ENCODE measurements at regions not wholly inside any gene's neighbourhood (a gene's known extent, or its start where the extent isn't known, plus 50 kb on each side); places are given as distances from the start of the nearest gene placed in this dataset.
"Not testable (repeated sequence)": the region's sequence is repeated elsewhere in the genome, so short reads cannot be mapped to it uniquely, and the experiment has no call there.

GRCh38 chr15:38818157-38818790 lies 253.7 kb upstream of the RASGRP1 start:
- DNase-seq, result no peak

GRCh38 chr15:38819387-38819950 lies 254.9 kb upstream of the RASGRP1 start:
- no peak for DNase-seq

- no peak for DNase-seq
Measured at GRCh38 chr15:38823263-38823662, 258.6 kb upstream of the RASGRP1 start.

GRCh38 chr15:38824719-38825118 lies 260.1 kb upstream of the RASGRP1 start:
- no peak for DNase-seq

- no peak for DNase-seq
Measured at GRCh38 chr15:38826880-38827279, 262.3 kb upstream of the RASGRP1 start.

GRCh38 chr15:38828031-38828532 lies 263.5 kb upstream of the RASGRP1 start:
- DNase-seq, result no peak

GRCh38 chr15:38829086-38829485 lies 264.5 kb upstream of the RASGRP1 start:
- no peak for DNase-seq

GRCh38 chr15:38842226-38842625 lies 277.6 kb upstream of the RASGRP1 start:
- no peak for DNase-seq

GRCh38 chr15:38843051-38843501 lies 278.5 kb upstream of the RASGRP1 start:
- DNase-seq, result peak; percentile 59

- DNase-seq, result no peak
Measured at GRCh38 chr15:38843736-38844590, 279.3 kb upstream of the RASGRP1 start.

GRCh38 chr15:38844736-38845135 lies 280.1 kb upstream of the RASGRP1 start:
- DNase-seq, result no peak

- DNase-seq, result no peak
Measured at GRCh38 chr15:38846346-38846745, 281.7 kb upstream of the RASGRP1 start.

- DNase-seq, result peak; percentile 11
Measured at GRCh38 chr15:38847666-38848065, 283.1 kb upstream of the RASGRP1 start.

GRCh38 chr15:38849046-38849445 lies 284.4 kb upstream of the RASGRP1 start:
- no peak for DNase-seq

- DNase-seq, result not testable (repeated sequence)
Measured at GRCh38 chr15:38852188-38852587, 287.6 kb upstream of the RASGRP1 start.

- DNase-seq, result no peak
Measured at GRCh38 chr15:38853608-38854007, 289.0 kb upstream of the RASGRP1 start.

- no peak for DNase-seq
Measured at GRCh38 chr15:38854506-38854905, 289.9 kb upstream of the RASGRP1 start.

GRCh38 chr15:38857814-38858213 lies 293.2 kb upstream of the RASGRP1 start:
- no peak for DNase-seq

- DNase-seq, result no peak
Measured at GRCh38 chr15:38859574-38859973, 295.0 kb upstream of the RASGRP1 start.

GRCh38 chr15:38860253-38860652 lies 295.6 kb upstream of the RASGRP1 start:
- DNase-seq, result no peak

- DNase-seq, result peak; percentile 71
Measured at GRCh38 chr15:38860674-38861073, 296.1 kb upstream of the RASGRP1 start.

- DNase-seq, result peak; percentile 65
Measured at GRCh38 chr15:38861108-38861507, 296.5 kb upstream of the RASGRP1 start.

GRCh38 chr15:38862099-38862498 lies 297.5 kb upstream of the RASGRP1 start:
- DNase-seq, result no peak

- DNase-seq, result no peak
Measured at GRCh38 chr15:38863381-38863780, 298.8 kb upstream of the RASGRP1 start.

Data from NCI-H2171 treated with DMSO at 0.1 percent for 48 hours (cell line).